Inflammatory macrophage treated with lipopolysaccharide for 1 hour (primary cell): ENCODE measurements at regions not wholly inside any gene's neighbourhood (a gene's known extent, or its start where the extent isn't known, plus 50 kb on each side); places are given as distances from the start of the nearest gene placed in this dataset.

Experiments
- DNase-seq, 2 donors: peaks; one replicate each; pipeline ENCODE4 v3.0.0-alpha.2; 2020 to 2022

- DNase-seq = peak; percentile 25 to 61
Observed at GRCh38 chr5:163963881-163964280, 458.5 kb downstream of the MAT2B start.

GRCh38 chr5:163964671-163965070 is 459.3 kb downstream of the MAT2B start:
- DNase-seq = no peak

GRCh38 chr5:163967268-163967667 is 461.8 kb downstream of the MAT2B start:
- no peak for DNase-seq

GRCh38 chr5:163968651-163969050 is 463.2 kb downstream of the MAT2B start:
- no peak for DNase-seq

GRCh38 chr5:163976696-163977095 is 471.3 kb downstream of the MAT2B start:
- DNase-seq = no peak

GRCh38 chr5:163978897-163979296 is 473.5 kb downstream of the MAT2B start:
- DNase-seq = no peak

- DNase-seq = no peak
Observed at GRCh38 chr5:163988566-163988965, 483.1 kb downstream of the MAT2B start.

- DNase-seq = no peak
Observed at GRCh38 chr5:163993126-163993525, 487.7 kb downstream of the MAT2B start.

GRCh38 chr5:163995206-163995605 is 489.8 kb downstream of the MAT2B start:
- DNase-seq = no peak

GRCh38 chr5:163997965-163998364 is 492.5 kb downstream of the MAT2B start:
- DNase-seq = no peak

GRCh38 chr5:164000241-164000640 is 494.8 kb downstream of the MAT2B start:
- DNase-seq = peak in 1 of 2 donors; percentile 2

- no peak for DNase-seq
Observed at GRCh38 chr5:164000819-164001218, 495.4 kb downstream of the MAT2B start.

GRCh38 chr5:164002214-164002613 is 496.8 kb downstream of the MAT2B start:
- peak; percentile 1 to 14 for DNase-seq

GRCh38 chr5:164002628-164003027 is 497.2 kb downstream of the MAT2B start:
- DNase-seq = no peak

- no peak for DNase-seq
Observed at GRCh38 chr5:164005071-164005470, 499.7 kb downstream of the MAT2B start.

GRCh38 chr5:164007064-164007463 is 501.6 kb downstream of the MAT2B start:
- DNase-seq = no peak

- no peak for DNase-seq
Observed at GRCh38 chr5:164009621-164010020, 504.2 kb downstream of the MAT2B start.

GRCh38 chr5:164010900-164011299 is 505.5 kb downstream of the MAT2B start:
- no peak for DNase-seq

GRCh38 chr5:164012371-164012770 is 507.0 kb downstream of the MAT2B start:
- DNase-seq = no peak

GRCh38 chr5:164013077-164013670 is 507.8 kb downstream of the MAT2B start:
- peak; percentile 39 to 89 for DNase-seq

- DNase-seq = no peak
Observed at GRCh38 chr5:164020116-164020515, 514.7 kb downstream of the MAT2B start.

GRCh38 chr5:164027738-164028137 is 522.3 kb downstream of the MAT2B start:
- DNase-seq = peak in 1 of 2 donors; percentile 1

GRCh38 chr5:164038128-164038783 is 532.8 kb downstream of the MAT2B start:
- DNase-seq = no peak

GRCh38 chr5:164041105-164041504 is 535.7 kb downstream of the MAT2B start:
- DNase-seq = no peak

- DNase-seq = no peak
Observed at GRCh38 chr5:164048359-164048926, 543.0 kb downstream of the MAT2B start.
